GM23338 (cell line): ENCODE measurements at regions not wholly inside any gene's neighbourhood (a gene's known extent, or its start where the extent isn't known, plus 50 kb on each side); places are given as distances from the start of the nearest gene placed in this dataset.
"Not testable (repeated sequence)": the region's sequence is repeated elsewhere in the genome, so short reads cannot be mapped to it uniquely, and the experiment has no call there.

Experiments used
- ATAC-seq: fragments of 200-7000 bp; cut with Tn5 transposase; 3 replicates; pipeline ENCODE4 v1.9.1; 2020
- DNase-seq: peaks from one replicate; pipeline ENCODE4 v3.0.0-alpha.2; 2015; ENCODE audit warnings: low spot score
- H2AFZ ChIP-seq: fragments of 200-600 bp; sonication (generic); 2 replicates; pipeline ENCODE4 v1.8.0; 2016; ENCODE audit warnings: antibody characterized with exemption, mild to moderate bottlenecking, moderate library complexity
- H3F3A ChIP-seq: fragments of 200-600 bp; sonication (generic); replicated peaks from 2 replicates; pipeline ENCODE4 v1.8.0; 2017; ENCODE audit warnings: antibody characterized with exemption, mixed run types, low read depth
- H3K27ac ChIP-seq: fragments of 200-600 bp; sonication (generic); 2 replicates; pipeline ENCODE4 v1.6.1; 2016; ENCODE audit warnings: low read depth
- H3K27me3 ChIP-seq: fragments of 200-600 bp; sonication (generic); 2 replicates; pipeline ENCODE4 v1.8.0; 2016; ENCODE audit warnings: mild to moderate bottlenecking, mixed run types, moderate library complexity; ENCODE audit not compliant: insufficient read depth
- H3K36me3 ChIP-seq: fragments of 200-600 bp; sonication (generic); 2 replicates; pipeline ENCODE4 v1.8.0; 2016; ENCODE audit warnings: mild to moderate bottlenecking; ENCODE audit not compliant: insufficient read depth
- H3K4me1 ChIP-seq: fragments of 200-600 bp; sonication (generic); 2 replicates; pipeline ENCODE4 v1.8.0; 2016; ENCODE audit warnings: mild to moderate bottlenecking, moderate library complexity; ENCODE audit not compliant: insufficient read depth
- H3K4me2 ChIP-seq: fragments of 200-600 bp; sonication (generic); 2 replicates; pipeline ENCODE4 v1.7.1; 2017; ENCODE audit warnings: mixed run types
- H3K4me3 ChIP-seq: fragments of 200-600 bp; sonication (generic); 2 replicates; pipeline ENCODE4 v1.6.1; 2016; ENCODE audit warnings: mixed run types
- H3K79me2 ChIP-seq: fragments of 200-600 bp; sonication (generic); replicated peaks from 2 replicates; pipeline ENCODE4 v1.8.0; 2017; ENCODE audit warnings: mild to moderate bottlenecking; ENCODE audit not compliant: insufficient read depth
- H3K9me2 ChIP-seq: fragments of 200-600 bp; sonication (generic); 2 replicates; pipeline ENCODE4 v1.8.0; 2017; ENCODE audit not compliant: insufficient read depth
- H4K20me1 ChIP-seq: fragments of 200-600 bp; sonication (generic); replicated peaks from 2 replicates; pipeline ENCODE4 v1.8.0; 2017; ENCODE audit warnings: mild to moderate bottlenecking; ENCODE audit not compliant: insufficient read depth
- H3K27ac Mint-ChIP-seq: 2 replicates; pipeline ENCODE4 v1.8.0; 2020; ENCODE audit warnings: inconsistent platforms, mild to moderate bottlenecking, moderate library complexity, mixed read lengths
- H3K27me3 Mint-ChIP-seq: 3 replicates; pipeline ENCODE4 v1.8.0; 2022; ENCODE audit warnings: low read depth, mild to moderate bottlenecking, moderate library complexity, mixed read lengths, inconsistent platforms; ENCODE audit not compliant: insufficient read depth, poor library complexity
- H3K36me3 Mint-ChIP-seq: 3 replicates; pipeline ENCODE4 v1.8.0; 2021; ENCODE audit warnings: low read depth, mild to moderate bottlenecking, inconsistent platforms, moderate library complexity, mixed read lengths
- H3K4me1 Mint-ChIP-seq: 3 replicates; pipeline ENCODE4 v1.8.0; 2020; ENCODE audit warnings: mild to moderate bottlenecking, inconsistent platforms, mixed read lengths
- H3K4me3 Mint-ChIP-seq: 3 replicates; pipeline ENCODE4 v1.8.0; 2021; ENCODE audit warnings: moderate library complexity, mild to moderate bottlenecking, inconsistent platforms, mixed read lengths
- H3K9me3 Mint-ChIP-seq: 3 replicates; pipeline ENCODE4 v1.8.0; 2020; ENCODE audit warnings: moderate library complexity, mild to moderate bottlenecking, inconsistent platforms, mixed read lengths
- CREB1 ChIP-seq: fragments of 250-450 bp; sonication (Bioruptor Pico); IDR thresholded peaks from 2 replicates; pipeline ENCODE4 v1.5.0; 2020; ENCODE audit warnings: low read depth, mild to moderate bottlenecking, moderate library complexity
- ETS1 ChIP-seq: IDR thresholded peaks from 2 replicates; pipeline ENCODE4 v1.6.1; 2016; ENCODE audit warnings: antibody characterized with exemption
- EZH2 ChIP-seq: fragments of 200-600 bp; sonication (generic); IDR thresholded peaks from one replicate; pipeline ENCODE4 v1.8.0; 2017; ENCODE audit warnings: antibody characterized with exemption, mild to moderate bottlenecking, low read depth; ENCODE audit not compliant: unreplicated experiment
- EZH2phosphoT487 ChIP-seq: fragments of 200-600 bp; sonication (generic); IDR thresholded peaks from one replicate; pipeline ENCODE4 v1.8.1; 2018; ENCODE audit warnings: antibody characterized with exemption; ENCODE audit not compliant: unreplicated experiment
- NANOG ChIP-seq: IDR thresholded peaks from 2 replicates; pipeline ENCODE4 v1.6.1; 2016; ENCODE audit warnings: antibody characterized with exemption, borderline replicate concordance
- POLR2AphosphoS5 ChIP-seq: IDR thresholded peaks from 2 replicates; pipeline ENCODE4 v1.6.1; 2016; ENCODE audit warnings: antibody characterized with exemption, low read depth
- REST ChIP-seq: IDR thresholded peaks from one replicate; pipeline ENCODE4 v1.6.1; 2018; ENCODE audit warnings: antibody characterized with exemption; ENCODE audit not compliant: unreplicated experiment
- STAT1 ChIP-seq: IDR thresholded peaks from one replicate; pipeline ENCODE4 v1.6.1; 2016; ENCODE audit warnings: antibody characterized with exemption; ENCODE audit not compliant: unreplicated experiment
- ZNF331 ChIP-seq: fragments of 250-450 bp; sonication (Bioruptor Pico); IDR thresholded peaks from 2 replicates; pipeline ENCODE4 v1.5.0; 2020; ENCODE audit warnings: low read depth, mild to moderate bottlenecking, moderate library complexity
- ZNF462 ChIP-seq: fragments of 250-450 bp; sonication (Bioruptor Pico); IDR thresholded peaks from 2 replicates; pipeline ENCODE4 v1.5.0; 2020; ENCODE audit warnings: mild to moderate bottlenecking, moderate library complexity

GRCh38 chr3:135598597-135598996, 366.9 kb upstream of the PPP2R3A start (continued):
- no peak for TF ChIP-seq ZNF331 (CRISPR knock-in tag)
- no peak for TF ChIP-seq EZH2

GRCh38 chr3:135604512-135604911, 361.0 kb upstream of the PPP2R3A start:
- H3K4me1 ChIP-seq: peaks cover 15% of the 10 kb centered on the region
- H3K27me3 Mint-ChIP-seq, H3K36me3 ChIP-seq, ATAC-seq, H3K79me2 ChIP-seq, H3K4me3 Mint-ChIP-seq, H3K27ac ChIP-seq, H2AFZ ChIP-seq, H3F3A ChIP-seq, H3K27me3 ChIP-seq, DNase-seq, H4K20me1 ChIP-seq, H3K4me2 ChIP-seq, H3K4me3 ChIP-seq, H3K9me2 ChIP-seq, H3K27ac Mint-ChIP-seq: not testable (repeated sequence)
- Mint-ChIP-seq H3K4me1 (peaks cover 15% of the 10 kb centered on the region), H3K36me3 (peaks cover 22% of the 10 kb centered on the region; the same call in 2 of the 3 replicates), H3K9me3 (peaks cover 39% of the 10 kb centered on the region)

GRCh38 chr3:135618123-135618522, 347.4 kb upstream of the PPP2R3A start:
- H3K27ac Mint-ChIP-seq: no peak overlapping the region

More at GRCh38 chr3:135618123-135618522, 347.4 kb upstream of the PPP2R3A start:
- Histone ChIP-seq H3K36me3 (no peaks in the 10 kb centered on the region), H3K79me2 (no peaks in the 10 kb centered on the region), H3K27ac (no peak overlapping the region), H3K4me2 (no peak overlapping the region), H3F3A (no peaks in the 10 kb centered on the region), H3K9me2 (peaks cover 7% of the 10 kb centered on the region; the same call in 1 of the 2 replicates), H3K4me1 (no peaks in the 10 kb centered on the region), H2AFZ (no peak overlapping the region), H3K27me3 (no peaks in the 10 kb centered on the region), H4K20me1 (no peaks in the 10 kb centered on the region), H3K4me3 (no peak overlapping the region)
- Mint-ChIP-seq H3K4me1 (no peaks in the 10 kb centered on the region), H3K36me3 (0 out of 3 replicates have a peak, but pooled peaks cover 5% of the 10 kb centered on the region), H3K9me3 (peaks cover 5% of the 10 kb centered on the region), H3K27me3 (no peaks in the 10 kb centered on the region), H3K4me3 (no peak overlapping the region)
- DNase-seq: no peak
- ATAC-seq: no peak
- TF ChIP-seq EZH2phosphoT487 (no peak), ETS1 (no peak), NANOG (no peak), POLR2AphosphoS5 (no peak), CREB1 (CRISPR knock-in tag) (no peak), ZNF331 (CRISPR knock-in tag) (no peak), ZNF462 (CRISPR knock-in tag) (no peak), STAT1 (no peak), REST (no peak)
